ENCODE measurements at regions not wholly inside any gene's neighbourhood (a gene's known extent, or its start where the extent isn't known, plus 50 kb on each side); places are given as distances from the start of the nearest gene placed in this dataset.

- Histone ChIP-seq H3K9ac (ENCODE audit: extremely low read depth, insufficient read length, low read length) (no peak overlapping the region), H3K4me2 (ENCODE audit: insufficient read depth, insufficient read length, low read length) (no peak overlapping the region), H2BK5ac (ENCODE audit: insufficient read length, low read length) (no peak overlapping the region), H3K4ac (ENCODE audit: low read depth, low read length) (no peak overlapping the region), H3K79me1 (ENCODE audit: insufficient read depth, low read depth, low read length, poor library complexity, severe bottlenecking) (no peaks in the 10 kb centered on the region), H3K27me3 (ENCODE audit: insufficient read depth, low read length) (no peaks in the 10 kb centered on the region), H3K27ac (ENCODE audit: insufficient read length, low read depth, low read length) (no peak overlapping the region), H3K14ac (ENCODE audit: insufficient read depth, low read length) (no peak overlapping the region), H3T11ph (ENCODE audit: low read length) (no peak overlapping the region), H4K8ac (replicated peaks; ENCODE audit: insufficient read length, low read depth, low read length) (no peak overlapping the region), H2AFZ (ENCODE audit: low read length) (no peak overlapping the region), H3K23ac (ENCODE audit: insufficient read length, low read depth, low read length) (no peak overlapping the region), H2BK12ac (ENCODE audit: insufficient read length, low read depth, low read length) (no peak overlapping the region), H2BK120ac (ENCODE audit: low read depth, low read length, poor library complexity, severe bottlenecking) (no peak overlapping the region), H4K91ac (ENCODE audit: insufficient read length, low read depth, low read length) (no peak overlapping the region), H4K5ac (ENCODE audit: insufficient read length, low read depth, low read length) (no peak overlapping the region), H3K23me2 (ENCODE audit: insufficient read length, low read depth, low read length, poor library complexity, severe bottlenecking) (no peaks in the 10 kb centered on the region), H3K18ac (ENCODE audit: insufficient read length, low read depth, low read length) (no peak overlapping the region), H3K79me2 (ENCODE audit: insufficient read depth, low read length) (no peaks in the 10 kb centered on the region), H2BK20ac (ENCODE audit: low read depth, low read length, poor library complexity, severe bottlenecking) (no peak overlapping the region), H3K9me3 (ENCODE audit: control insufficient read depth, low read depth, low read length) (no peaks in the 10 kb centered on the region), H3K4me1 (ENCODE audit: insufficient read depth, low read length) (no peaks in the 10 kb centered on the region), H3K56ac (ENCODE audit: insufficient read length, low read depth, low read length) (no peak overlapping the region), H2BK15ac (ENCODE audit: low read depth, low read length) (no peak overlapping the region), H4K20me1 (ENCODE audit: control insufficient read depth, insufficient read depth, insufficient read length) (peaks cover 2% of the 10 kb centered on the region), H2AK5ac (ENCODE audit: insufficient read length, low read length) (no peak overlapping the region)
- Mint-ChIP-seq H3K27me3 (ENCODE audit: low read depth) (peaks cover 99% of the 10 kb centered on the region), H3K9me3 (no peaks in the 10 kb centered on the region; a peak in 1 of 5 replicates), H3K27ac (peak overlapping the region in 1 of 3 experiments; percentile 34; a peak in 1 of 7 replicates), H3K36me3 (ENCODE audit: insufficient read depth in 1 of 3, low read depth in 3 of 3) (no peaks in the 10 kb centered on the region; a peak in 1 of 7 replicates), H3K4me3 (peak overlapping the region in 1 of 2 experiments; percentile 46; a peak in 1 of 5 replicates), H3K4me1 (peaks cover 24 to 30% of the 10 kb centered on the region in 2 experiments)
- peak; percentile 28 for DNase-seq
- no CpG with 5 or more reads among the region's 20 CpGs for WGBS (ENCODE audit: extremely low coverage, insufficient read length, low lambda C conversion rate)
- TF ChIP-seq, protein P1, sequence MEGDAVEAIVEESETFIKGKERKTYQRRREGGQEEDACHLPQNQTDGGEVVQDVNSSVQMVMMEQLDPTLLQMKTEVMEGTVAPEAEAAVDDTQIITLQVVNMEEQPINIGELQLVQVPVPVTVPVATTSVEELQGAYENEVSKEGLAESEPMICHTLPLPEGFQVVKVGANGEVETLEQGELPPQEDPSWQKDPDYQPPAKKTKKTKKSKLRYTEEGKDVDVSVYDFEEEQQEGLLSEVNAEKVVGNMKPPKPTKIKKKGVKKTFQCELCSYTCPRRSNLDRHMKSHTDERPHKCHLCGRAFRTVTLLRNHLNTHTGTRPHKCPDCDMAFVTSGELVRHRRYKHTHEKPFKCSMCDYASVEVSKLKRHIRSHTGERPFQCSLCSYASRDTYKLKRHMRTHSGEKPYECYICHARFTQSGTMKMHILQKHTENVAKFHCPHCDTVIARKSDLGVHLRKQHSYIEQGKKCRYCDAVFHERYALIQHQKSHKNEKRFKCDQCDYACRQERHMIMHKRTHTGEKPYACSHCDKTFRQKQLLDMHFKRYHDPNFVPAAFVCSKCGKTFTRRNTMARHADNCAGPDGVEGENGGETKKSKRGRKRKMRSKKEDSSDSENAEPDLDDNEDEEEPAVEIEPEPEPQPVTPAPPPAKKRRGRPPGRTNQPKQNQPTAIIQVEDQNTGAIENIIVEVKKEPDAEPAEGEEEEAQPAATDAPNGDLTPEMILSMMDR (conservative IDR thresholded peaks at IDR 0.05): no peak
Measured at GRCh38 chr2:242032780-242033656, 163.5 kb downstream of the RTP5 start.
